Activated CD4-positive, alpha-beta T cell treated with anti-CD3 and anti-CD28 coated beads, Interleukin-2, amount 10 ng/mL, durations not matched to agents 24 days and 14 days (primary cell): ENCODE measurements at regions not wholly inside any gene's neighbourhood (a gene's known extent, or its start where the extent isn't known, plus 50 kb on each side); places are given as distances from the start of the nearest gene placed in this dataset.

Experiments
- DNase-seq: peaks from one replicate; pipeline ENCODE4 v3.0.0; 2022
- H3K27ac Mint-ChIP-seq: one replicate; pipeline ENCODE4 v1.8.0; 2022; ENCODE audit warnings: mild to moderate bottlenecking, mixed read lengths
- H3K27me3 Mint-ChIP-seq: one replicate; pipeline ENCODE4 v1.8.0; 2022; ENCODE audit warnings: mixed read lengths
- H3K36me3 Mint-ChIP-seq: one replicate; pipeline ENCODE4 v1.8.0; 2022; ENCODE audit warnings: low read depth, mild to moderate bottlenecking, mixed read lengths
- H3K4me1 Mint-ChIP-seq: one replicate; pipeline ENCODE4 v1.8.0; 2021; ENCODE audit warnings: mixed read lengths
- H3K4me3 Mint-ChIP-seq: one replicate; pipeline ENCODE4 v1.8.0; 2022; ENCODE audit warnings: mild to moderate bottlenecking, moderate library complexity, mixed read lengths
- H3K9me3 Mint-ChIP-seq: one replicate; pipeline ENCODE4 v1.8.0; 2021; ENCODE audit warnings: mixed read lengths
- intact Hi-C: fragments of 100-400 bp; cut with micrococcal nuclease; formaldehyde crosslinking; loops from one replicate; pipeline ENCODE4 v1.15.1; 2023

GRCh38 chr4:43274376-43274775, 381.9 kb downstream of the GRXCR1 start:
- Mint-ChIP-seq H3K27me3 (no peaks in the 10 kb centered on the region), H3K4me1 (no peaks in the 10 kb centered on the region), H3K9me3 (no peaks in the 10 kb centered on the region), H3K4me3 (no peak overlapping the region), H3K27ac (no peak overlapping the region), H3K36me3 (no peaks in the 10 kb centered on the region)
- intact Hi-C loops = no loop called here
- no peak for DNase-seq

DNA sequence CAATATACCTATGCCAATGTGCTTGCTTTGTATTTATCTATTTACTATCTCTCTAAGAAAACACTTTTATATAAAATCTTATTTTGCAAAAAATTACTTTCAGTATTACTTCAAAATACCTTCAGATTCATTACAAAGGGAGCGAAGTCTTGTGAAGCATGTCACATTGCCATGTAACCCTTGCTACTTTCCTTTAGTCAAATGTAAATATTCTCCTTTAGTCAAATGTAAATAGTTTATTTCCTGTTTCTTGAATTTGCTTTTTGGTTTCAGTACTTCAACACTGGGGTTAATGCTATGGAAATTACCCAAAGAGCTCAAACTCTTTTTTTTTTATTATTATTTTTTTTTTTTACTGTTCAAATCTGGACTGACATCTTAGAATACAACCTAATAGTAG, 383.3 kb downstream of the GRXCR1 start:
- intact Hi-C loops = no loop called here
- H3K4me3 Mint-ChIP-seq = no peak overlapping the region
- H3K9me3 Mint-ChIP-seq = no peaks in the 10 kb centered on the region
- no peaks in the 10 kb centered on the region for H3K4me1 Mint-ChIP-seq
- H3K36me3 Mint-ChIP-seq = no peaks in the 10 kb centered on the region
- DNase-seq = no peak
- no peaks in the 10 kb centered on the region for H3K27me3 Mint-ChIP-seq
- H3K27ac Mint-ChIP-seq = no peak overlapping the region

- Mint-ChIP-seq H3K27me3 (no peaks in the 10 kb centered on the region), H3K36me3 (no peaks in the 10 kb centered on the region), H3K4me1 (no peaks in the 10 kb centered on the region), H3K4me3 (no peak overlapping the region), H3K27ac (no peak overlapping the region), H3K9me3 (no peaks in the 10 kb centered on the region)
- intact Hi-C loops = no loop called here
- DNase-seq = no peak
Measured at GRCh38 chr4:43276321-43276720, 383.8 kb downstream of the GRXCR1 start.

GRCh38 chr4:43277003-43277402, 384.5 kb downstream of the GRXCR1 start:
- Mint-ChIP-seq H3K9me3 (no peaks in the 10 kb centered on the region), H3K27ac (no peak overlapping the region), H3K27me3 (no peaks in the 10 kb centered on the region), H3K4me1 (no peaks in the 10 kb centered on the region), H3K36me3 (no peaks in the 10 kb centered on the region), H3K4me3 (no peak overlapping the region)
- DNase-seq = no peak
- intact Hi-C loops = no loop called here

- H3K9me3 Mint-ChIP-seq = no peaks in the 10 kb centered on the region
- H3K27ac Mint-ChIP-seq = no peak overlapping the region
- H3K4me3 Mint-ChIP-seq = no peak overlapping the region
- H3K36me3 Mint-ChIP-seq = no peaks in the 10 kb centered on the region
- H3K27me3 Mint-ChIP-seq = no peaks in the 10 kb centered on the region
- intact Hi-C loops = no loop called here
- no peak for DNase-seq
- no peaks in the 10 kb centered on the region for H3K4me1 Mint-ChIP-seq
Measured at GRCh38 chr4:43282534-43282933, 390.0 kb downstream of the GRXCR1 start.

- intact Hi-C loops = no loop called here
- H3K9me3 Mint-ChIP-seq = no peaks in the 10 kb centered on the region
- H3K36me3 Mint-ChIP-seq = no peaks in the 10 kb centered on the region
- no peak overlapping the region for H3K27ac Mint-ChIP-seq
- H3K4me1 Mint-ChIP-seq = no peaks in the 10 kb centered on the region
- DNase-seq = no peak
- H3K4me3 Mint-ChIP-seq = no peak overlapping the region
- H3K27me3 Mint-ChIP-seq = no peaks in the 10 kb centered on the region
Measured at GRCh38 chr4:43286137-43286536, 393.6 kb downstream of the GRXCR1 start.

- Mint-ChIP-seq H3K9me3 (peaks cover 5% of the 10 kb centered on the region), H3K4me3 (no peak overlapping the region), H3K4me1 (no peaks in the 10 kb centered on the region), H3K27me3 (no peaks in the 10 kb centered on the region), H3K36me3 (no peaks in the 10 kb centered on the region), H3K27ac (no peak overlapping the region)
- no peak for DNase-seq
- intact Hi-C loops = no loop called here
Measured at GRCh38 chr4:43296946-43297528, 404.5 kb downstream of the GRXCR1 start.

DNA sequence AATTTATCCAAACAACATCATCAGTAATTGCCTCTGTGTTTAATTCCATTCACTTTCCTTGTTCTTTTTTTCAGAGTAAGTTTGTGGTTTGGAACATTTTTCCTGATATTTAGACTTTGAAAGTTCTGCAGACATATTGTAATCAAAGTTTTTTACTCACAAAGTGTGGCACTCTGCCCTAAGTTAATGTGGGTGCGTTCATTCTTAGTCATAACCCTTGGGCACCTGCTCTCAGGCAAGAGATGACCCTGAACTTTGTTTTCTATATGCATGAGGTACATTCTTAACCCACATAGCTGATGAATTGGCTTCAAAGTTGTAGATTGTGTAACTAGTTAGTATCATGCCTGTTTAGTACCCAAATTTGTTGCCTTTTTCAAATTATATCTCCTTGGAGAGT, 424.3 kb downstream of the GRXCR1 start:
- Mint-ChIP-seq H3K4me1 (no peaks in the 10 kb centered on the region), H3K27ac (no peak overlapping the region), H3K36me3 (no peaks in the 10 kb centered on the region), H3K4me3 (no peak overlapping the region), H3K9me3 (no peaks in the 10 kb centered on the region), H3K27me3 (no peaks in the 10 kb centered on the region)
- DNase-seq = no peak
- intact Hi-C loops = no loop called here

DNA sequence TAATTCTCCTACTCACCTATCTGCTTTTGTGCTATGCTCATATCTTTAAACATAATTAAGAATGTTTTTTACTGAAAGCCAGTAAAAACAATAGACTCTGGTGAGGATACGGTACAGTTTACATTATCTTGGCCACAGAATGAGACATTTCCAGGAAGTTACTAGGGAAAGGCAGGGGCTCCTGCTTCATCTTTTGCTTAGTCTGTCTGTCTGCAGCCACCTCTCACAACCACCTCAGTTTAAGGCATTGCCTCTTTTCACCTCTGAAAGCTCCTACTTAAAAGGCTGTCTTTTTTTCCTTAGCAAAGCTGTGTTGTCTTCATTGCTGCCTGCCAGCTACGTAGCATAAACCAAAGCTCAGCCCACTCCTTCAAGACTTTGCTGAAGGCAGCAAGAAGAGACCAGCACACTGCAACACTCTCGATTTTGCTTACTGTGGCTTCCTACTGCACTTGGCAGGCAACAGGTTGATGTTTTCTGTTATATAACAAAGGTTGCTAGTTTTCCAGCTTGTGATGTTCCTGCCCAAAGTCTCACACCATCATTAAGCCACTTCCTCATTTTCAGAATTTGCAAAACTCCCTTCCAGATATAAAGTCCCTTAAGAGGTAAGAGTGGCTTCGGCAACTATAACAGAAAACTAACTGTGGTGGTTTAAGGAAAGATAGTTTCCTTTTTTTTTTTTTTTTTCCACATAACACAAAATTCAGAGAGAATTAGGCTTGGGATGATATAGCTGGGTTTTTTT, 432.9 kb downstream of the GRXCR1 start:
- H3K4me3 Mint-ChIP-seq = no peak overlapping the region
- H3K27ac Mint-ChIP-seq = no peak overlapping the region
- intact Hi-C loops = no loop called here
- no peaks in the 10 kb centered on the region for H3K36me3 Mint-ChIP-seq
- H3K4me1 Mint-ChIP-seq = no peaks in the 10 kb centered on the region
- no peak for DNase-seq
- no peaks in the 10 kb centered on the region for H3K27me3 Mint-ChIP-seq
- no peaks in the 10 kb centered on the region for H3K9me3 Mint-ChIP-seq

DNA sequence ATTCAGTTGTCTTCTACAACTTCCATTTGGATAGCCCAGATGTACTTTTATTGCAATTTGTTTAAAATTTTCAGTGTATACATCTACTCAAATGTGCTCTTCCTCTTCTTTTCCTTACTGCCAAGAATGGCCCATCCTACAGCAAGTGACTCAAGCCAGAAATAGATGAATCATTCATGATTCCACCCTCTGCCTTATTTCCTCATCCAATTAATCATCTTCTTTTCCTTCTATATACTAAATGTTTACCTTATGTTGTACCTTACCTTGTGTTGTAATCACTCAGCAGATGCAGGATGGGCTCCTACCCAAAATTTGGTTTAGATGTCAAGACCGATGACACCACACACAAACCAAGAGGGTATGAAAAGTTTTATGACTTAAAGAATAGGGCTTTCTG, 437.8 kb downstream of the GRXCR1 start:
- no peak overlapping the region for H3K4me3 Mint-ChIP-seq
- H3K9me3 Mint-ChIP-seq = no peaks in the 10 kb centered on the region
- no peaks in the 10 kb centered on the region for H3K4me1 Mint-ChIP-seq
- no peak for DNase-seq
- intact Hi-C loops = no loop called here
- H3K27me3 Mint-ChIP-seq = no peaks in the 10 kb centered on the region
- no peaks in the 10 kb centered on the region for H3K36me3 Mint-ChIP-seq
- H3K27ac Mint-ChIP-seq = no peak overlapping the region

- no peak for DNase-seq
- H3K36me3 Mint-ChIP-seq = no peaks in the 10 kb centered on the region
- no peak overlapping the region for H3K27ac Mint-ChIP-seq
- no peaks in the 10 kb centered on the region for H3K27me3 Mint-ChIP-seq
- no peaks in the 10 kb centered on the region for H3K4me1 Mint-ChIP-seq
- H3K4me3 Mint-ChIP-seq = no peak overlapping the region
- H3K9me3 Mint-ChIP-seq = no peaks in the 10 kb centered on the region
- intact Hi-C loops = no loop called here
Measured at GRCh38 chr4:43331226-43332051, 438.9 kb downstream of the GRXCR1 start.

DNA sequence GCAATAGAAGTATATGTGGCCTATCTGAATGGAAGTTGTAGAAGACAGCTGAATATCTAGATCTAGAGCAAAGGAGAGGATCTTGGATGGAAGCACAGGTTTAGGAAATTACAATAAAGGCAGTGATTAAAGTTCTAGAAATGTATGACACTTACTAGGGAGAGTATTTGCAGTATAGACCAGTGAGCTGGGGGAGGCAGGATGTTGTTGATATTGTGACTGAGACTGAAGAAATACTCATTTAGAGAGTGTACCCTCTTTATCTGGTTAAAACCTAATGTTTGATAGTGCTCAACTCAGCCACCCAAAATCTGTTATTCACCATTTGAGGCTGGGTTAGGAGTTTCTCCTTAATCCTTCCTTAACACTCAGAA, 439.5 kb downstream of the GRXCR1 start:
- H3K4me3 Mint-ChIP-seq = no peak overlapping the region
- H3K27ac Mint-ChIP-seq = no peak overlapping the region
- no peaks in the 10 kb centered on the region for H3K36me3 Mint-ChIP-seq
- intact Hi-C loops = no loop called here
- no peaks in the 10 kb centered on the region for H3K9me3 Mint-ChIP-seq
- DNase-seq = no peak
- no peaks in the 10 kb centered on the region for H3K27me3 Mint-ChIP-seq
- H3K4me1 Mint-ChIP-seq = no peaks in the 10 kb centered on the region

DNA sequence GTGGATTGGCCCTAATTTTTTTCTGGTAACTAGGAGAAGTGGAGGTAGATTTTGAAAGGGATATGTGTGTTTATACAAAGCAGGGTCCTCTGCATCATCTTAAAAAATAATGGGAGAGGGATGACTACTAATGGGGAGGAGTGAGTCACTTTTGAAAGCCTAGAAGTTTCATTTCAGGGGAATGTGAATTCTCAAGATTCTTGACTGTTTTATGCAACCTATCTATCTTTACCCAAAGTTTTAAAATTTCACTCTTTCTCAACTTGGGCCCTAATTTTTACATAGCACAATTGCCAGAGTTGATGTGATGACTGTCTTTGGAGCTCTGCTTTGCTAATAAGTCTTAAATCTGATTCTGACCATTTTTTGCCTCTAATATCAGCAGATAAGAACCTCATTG, 445.2 kb downstream of the GRXCR1 start:
- Mint-ChIP-seq H3K36me3 (no peaks in the 10 kb centered on the region), H3K27me3 (no peaks in the 10 kb centered on the region), H3K9me3 (no peaks in the 10 kb centered on the region), H3K27ac (no peak overlapping the region), H3K4me3 (no peak overlapping the region), H3K4me1 (no peaks in the 10 kb centered on the region)
- no peak for DNase-seq
- intact Hi-C loops = no loop called here

- H3K27ac Mint-ChIP-seq = no peak overlapping the region
- DNase-seq = no peak
- peaks cover 2% of the 10 kb centered on the region for H3K9me3 Mint-ChIP-seq
- no peaks in the 10 kb centered on the region for H3K36me3 Mint-ChIP-seq
- no peak overlapping the region for H3K4me3 Mint-ChIP-seq
- no peaks in the 10 kb centered on the region for H3K27me3 Mint-ChIP-seq
- H3K4me1 Mint-ChIP-seq = no peaks in the 10 kb centered on the region
- intact Hi-C loops = no loop called here
Measured at GRCh38 chr4:43339435-43339834, 446.9 kb downstream of the GRXCR1 start.
